HG03460 (cell line): ENCODE measurements at regions not wholly inside any gene's neighbourhood (a gene's known extent, or its start where the extent isn't known, plus 50 kb on each side); places are given as distances from the start of the nearest gene placed in this dataset.
"Not testable (repeated sequence)": the region's sequence is repeated elsewhere in the genome, so short reads cannot be mapped to it uniquely, and the experiment has no call there.

ENCODE experiments used
- ATAC-seq: cut with Tn5 transposase; IDR thresholded peaks from one replicate; pipeline ENCODE4 v1.9.1; 2021; ENCODE audit not compliant: unreplicated experiment

DNA sequence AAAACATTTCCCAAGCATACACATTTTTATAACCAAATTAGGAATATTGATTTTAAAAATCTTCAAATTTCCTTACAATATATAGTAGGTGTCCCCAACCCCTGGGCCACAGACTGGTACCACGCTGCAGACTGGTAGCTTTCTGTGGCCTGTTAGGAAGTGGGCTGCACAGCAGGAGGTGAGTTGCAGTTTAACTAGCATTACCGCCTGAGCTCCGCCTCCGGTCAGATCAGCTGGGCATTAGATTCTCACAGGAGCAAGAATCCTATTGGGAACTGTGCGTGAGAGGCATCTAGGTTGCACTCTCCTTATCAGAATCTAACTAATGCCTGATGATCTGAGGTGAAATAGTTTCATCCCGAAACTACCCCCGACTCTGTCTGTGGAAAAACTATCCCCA is 62.1 kb downstream of the ZWINT start:
- no peak for ATAC-seq

- ATAC-seq: no peak
Measured at GRCh38 chr10:56296618-56297017, 64.4 kb downstream of the ZWINT start.

DNA sequence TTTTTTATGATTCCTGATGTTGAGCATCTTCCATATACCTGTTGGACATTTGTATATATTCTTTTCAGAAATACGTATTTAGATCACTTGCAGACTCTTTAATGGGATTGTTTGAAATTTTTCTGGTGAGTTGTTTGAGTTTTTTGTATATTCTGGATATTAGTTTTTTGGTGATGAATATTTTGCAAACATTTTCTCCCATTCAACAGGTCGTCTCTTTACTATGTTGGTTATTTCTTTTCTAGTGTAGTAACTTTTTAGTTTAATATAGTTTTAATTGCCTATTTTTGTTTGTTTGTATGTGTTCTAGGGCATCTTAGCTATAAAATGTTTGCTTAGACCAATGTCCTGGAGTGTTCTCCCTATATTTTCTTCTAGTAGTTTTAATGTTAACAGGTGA is 72.7 kb downstream of the ZWINT start:
- ATAC-seq: no peak

GRCh38 chr10:56286096-56286495 is 75.0 kb downstream of the ZWINT start:
- no peak for ATAC-seq

GRCh38 chr10:56279270-56279669 is 81.8 kb downstream of the ZWINT start:
- ATAC-seq: no peak

GRCh38 chr10:56269181-56269580 is 91.9 kb downstream of the ZWINT start:
- no peak for ATAC-seq

DNA sequence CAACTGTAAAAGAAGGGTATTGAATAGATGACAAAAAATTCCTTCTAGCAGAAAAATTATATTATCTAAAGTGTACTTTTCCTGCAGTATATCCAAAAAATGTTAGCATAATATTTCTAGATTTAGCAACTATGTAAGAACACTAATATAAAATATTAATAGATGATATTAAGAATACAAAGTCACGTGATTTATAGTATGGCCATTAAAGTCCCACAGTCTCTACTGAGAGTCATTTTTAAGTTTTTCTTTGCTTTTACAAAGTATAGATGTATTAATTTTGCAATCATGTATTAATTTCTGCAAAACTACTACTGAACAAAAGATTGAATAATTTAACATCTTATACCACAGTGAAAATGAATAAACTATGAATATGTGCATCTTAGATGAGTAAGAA is 94.9 kb downstream of the ZWINT start:
- ATAC-seq: no peak

DNA sequence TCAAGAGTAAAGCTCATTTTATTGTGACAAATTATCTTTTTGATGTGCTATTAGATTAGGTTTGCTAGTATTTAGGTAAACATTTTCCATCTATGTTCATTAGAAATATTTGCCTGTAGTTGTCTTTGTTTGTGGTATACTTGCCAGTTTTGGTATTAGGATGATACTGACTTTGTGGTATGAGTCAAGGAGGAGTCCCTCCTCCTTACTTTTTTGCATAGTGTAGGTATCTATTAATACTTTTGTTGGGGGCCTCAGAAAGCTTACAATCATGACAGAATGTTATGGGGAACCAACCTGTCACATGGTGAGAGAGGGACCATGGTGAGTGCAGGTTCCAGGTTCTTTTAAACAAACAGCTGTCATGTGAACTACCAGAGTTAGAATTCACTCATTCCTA is 102.1 kb downstream of the ZWINT start:
- ATAC-seq: no peak

DNA sequence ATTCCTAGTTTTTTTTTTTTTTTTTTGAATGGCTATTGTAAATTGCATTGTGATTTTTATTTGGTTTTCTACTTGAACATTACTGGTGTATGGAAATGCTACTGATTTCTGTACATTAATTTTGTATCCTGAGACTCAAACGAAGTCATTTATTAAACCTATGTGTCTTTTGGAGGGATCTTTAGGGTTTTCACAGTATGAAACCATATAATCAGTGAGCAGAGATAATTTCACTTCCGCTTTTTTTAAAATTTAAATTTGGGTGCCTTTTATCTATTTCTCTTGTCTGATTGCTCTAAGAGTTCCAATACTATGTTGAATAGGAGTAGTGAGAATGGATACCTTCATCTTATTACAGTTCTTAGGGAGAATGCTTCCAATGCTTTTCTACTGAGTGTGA is 102.7 kb downstream of the ZWINT start:
- no peak for ATAC-seq

- no peak for ATAC-seq
Measured at GRCh38 chr10:56255298-56255697, 105.8 kb downstream of the ZWINT start.

DNA sequence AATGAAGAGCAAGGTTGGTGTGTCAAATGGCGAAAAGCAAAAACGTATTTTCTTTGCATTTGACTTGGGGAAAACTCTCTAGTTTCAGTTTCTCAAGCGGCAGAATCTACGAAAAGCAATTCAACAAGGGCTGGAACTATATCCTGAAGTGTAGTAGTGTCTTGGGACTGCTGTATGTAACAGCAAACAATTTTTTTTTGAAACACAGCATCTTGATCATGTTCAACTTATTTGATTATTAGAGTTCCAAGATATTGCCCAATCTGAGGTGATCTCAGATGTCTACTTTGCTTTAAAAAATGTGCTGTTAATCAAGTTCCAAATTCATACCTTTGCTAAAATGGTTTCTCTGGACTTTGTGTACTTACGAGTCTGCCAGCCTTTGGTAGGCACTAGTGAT is 120.6 kb downstream of the ZWINT start:
- ATAC-seq: no peak

DNA sequence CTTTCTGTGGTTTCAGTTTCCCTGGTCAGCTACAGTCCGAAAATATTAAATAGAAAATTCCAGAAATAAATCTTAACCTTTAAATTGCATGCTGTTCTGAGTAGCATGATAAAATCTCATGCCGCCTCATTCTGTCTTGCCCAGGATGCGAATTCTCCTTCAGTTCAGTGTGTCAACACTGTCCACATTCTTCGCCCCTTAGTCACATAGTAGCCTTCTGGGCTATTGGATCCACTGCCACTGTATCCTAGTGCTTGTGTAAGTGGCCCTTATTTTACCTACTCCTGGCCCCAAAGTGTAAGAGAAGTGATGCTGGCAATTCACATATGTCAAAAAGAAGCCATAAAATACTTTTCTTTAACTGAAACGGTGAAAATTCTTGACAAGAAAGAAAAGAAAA is 129.6 kb downstream of the ZWINT start:
- no peak for ATAC-seq

DNA sequence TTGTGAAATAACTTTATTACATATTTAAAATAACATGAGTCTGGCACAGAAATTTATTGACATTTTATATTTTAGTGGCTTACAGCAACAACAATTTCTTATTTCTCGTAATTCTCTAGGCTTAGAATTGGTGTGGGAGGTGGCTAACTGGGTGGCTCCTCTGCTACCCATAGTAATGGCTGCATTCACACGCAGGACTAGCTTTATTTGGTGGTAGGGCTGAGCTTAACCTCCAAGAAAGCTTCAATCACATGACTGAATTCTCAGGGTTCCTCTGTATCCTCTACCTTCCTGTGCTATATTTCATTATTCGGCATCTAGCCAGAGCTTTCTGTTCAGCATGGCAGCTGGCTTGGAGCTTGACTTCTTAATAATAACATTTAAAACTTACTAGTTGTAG is 138.8 kb downstream of the ZWINT start:
- ATAC-seq: no peak

DNA sequence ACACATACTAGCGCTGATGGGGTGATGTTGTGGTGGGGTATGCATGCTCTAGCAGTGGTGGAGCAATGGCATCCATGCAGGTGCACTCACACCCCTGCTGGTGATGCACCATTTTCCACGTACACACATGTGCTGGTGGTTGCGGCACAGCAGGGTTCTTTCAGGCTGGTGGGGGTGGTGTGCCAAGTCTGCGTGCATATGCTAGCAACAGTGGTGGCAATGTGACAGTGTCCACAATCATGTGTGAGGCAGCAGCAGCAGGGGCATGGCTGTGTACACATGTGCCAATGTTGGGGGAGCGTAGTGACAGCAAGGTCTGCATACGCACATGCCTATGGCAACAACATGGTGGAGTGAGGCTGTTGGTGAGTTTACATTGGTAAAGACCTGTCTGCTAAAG is 148.1 kb downstream of the ZWINT start:
- ATAC-seq: no peak

GRCh38 chr10:56181607-56182006 is 179.5 kb downstream of the ZWINT start:
- ATAC-seq: no peak

DNA sequence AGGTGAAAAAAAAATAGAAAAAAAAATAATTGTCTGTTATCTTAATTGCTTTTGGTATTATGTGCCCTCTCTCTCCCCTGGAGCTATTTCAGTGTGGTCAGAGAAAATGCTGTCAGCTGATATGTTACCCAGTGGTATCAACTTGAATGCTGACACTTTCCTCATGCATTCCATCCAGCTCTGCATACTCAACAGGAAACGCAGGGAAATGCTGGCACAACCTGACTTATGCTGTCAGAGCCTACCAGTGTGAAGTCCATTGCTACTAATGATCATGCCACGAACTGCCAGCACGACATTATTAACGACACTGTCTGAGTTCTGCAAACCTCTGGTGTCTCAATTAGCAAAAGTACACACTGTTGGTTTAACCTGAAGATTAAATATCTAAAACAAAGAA is 182.8 kb downstream of the ZWINT start:
- ATAC-seq: no peak

DNA sequence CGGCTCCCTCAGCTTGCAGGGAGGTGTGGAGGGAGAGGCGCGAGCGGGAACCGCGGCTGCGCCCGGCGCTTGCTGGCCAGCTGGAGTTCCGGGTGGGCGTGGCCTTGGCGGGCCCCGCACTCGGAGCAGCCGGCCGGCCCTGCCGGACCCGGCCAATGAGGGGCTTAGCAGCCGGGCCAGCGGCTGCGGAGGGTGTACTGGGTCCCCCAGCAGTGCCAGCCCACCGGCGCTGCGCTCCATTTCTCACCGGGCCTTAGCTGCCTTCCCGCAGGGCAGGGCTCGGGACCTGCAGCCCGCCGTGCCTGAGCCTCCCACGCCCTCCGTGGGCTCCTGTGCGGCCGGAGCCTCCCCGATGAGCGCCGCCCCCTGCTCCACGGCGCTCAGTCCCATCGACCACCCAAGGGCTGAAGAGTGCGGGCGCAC is 206.0 kb downstream of the ZWINT start:
- not testable (repeated sequence) for ATAC-seq

DNA sequence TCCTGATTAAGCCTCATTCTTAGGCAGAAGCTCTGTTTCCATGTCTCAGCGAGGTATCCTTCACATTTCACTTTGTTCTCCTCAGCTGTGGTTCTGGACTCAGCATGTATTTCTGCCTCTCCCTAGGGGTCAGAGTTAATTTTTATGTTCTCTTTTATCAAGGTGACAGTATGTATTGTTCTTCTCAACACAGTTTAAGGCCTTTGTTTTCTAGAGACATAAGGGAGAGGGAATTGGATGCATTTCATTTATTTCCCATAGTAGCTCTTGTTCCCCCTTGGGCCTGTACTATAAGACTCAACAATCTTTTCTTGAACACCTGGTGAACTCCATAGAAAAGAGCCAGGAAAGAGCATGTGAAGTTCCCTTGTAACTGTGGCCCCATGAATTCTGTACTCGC is 214.3 kb downstream of the ZWINT start:
- ATAC-seq: no peak

GRCh38 chr10:56142092-56142728 is 218.8 kb downstream of the ZWINT start:
- peak; percentile 86 for ATAC-seq

- no peak for ATAC-seq
Measured at GRCh38 chr10:56139405-56139804, 221.7 kb downstream of the ZWINT start.

GRCh38 chr10:56135828-56136227 is 225.2 kb downstream of the ZWINT start:
- no peak for ATAC-seq

DNA sequence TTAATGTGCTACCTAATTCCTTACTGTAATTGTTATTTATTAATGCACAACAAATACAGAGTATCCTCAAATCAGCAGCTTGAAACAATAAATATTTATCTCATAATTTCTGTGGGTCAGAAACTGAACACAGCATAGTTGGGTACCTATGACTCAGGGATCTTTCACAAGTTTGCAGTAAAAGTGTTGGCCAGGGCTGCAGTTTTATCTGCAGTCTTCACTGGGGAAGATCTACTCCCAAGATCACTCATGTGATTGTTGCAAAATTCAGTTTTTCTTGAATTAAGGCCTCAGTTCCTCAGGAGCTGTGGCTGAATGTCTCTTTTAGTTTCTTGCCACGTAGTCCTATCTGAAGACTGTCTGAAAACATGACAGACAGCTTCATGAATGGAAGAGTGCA is 237.8 kb downstream of the ZWINT start:
- no peak for ATAC-seq

- ATAC-seq: no peak
Measured at GRCh38 chr10:56116684-56117083, 244.4 kb downstream of the ZWINT start.

- ATAC-seq: no peak
Measured at GRCh38 chr10:56109454-56109853, 251.6 kb downstream of the ZWINT start.
